Trophoblast cell (in vitro differentiated cells and primary cell): ENCODE measurements at regions not wholly inside any gene's neighbourhood (a gene's known extent, or its start where the extent isn't known, plus 50 kb on each side); places are given as distances from the start of the nearest gene placed in this dataset.

Source experiments
- DNase-seq, 2 donors: peaks; one replicate each; pipeline ENCODE4 v3.0.0-alpha.2; 2016
- H2AFZ ChIP-seq: 2 replicates; pipeline ENCODE4 v1.6.1; 2013; ENCODE audit warnings: low read length, moderate library complexity, mild to moderate bottlenecking; ENCODE audit not compliant: insufficient read depth, poor library complexity
- H2AK5ac ChIP-seq: 2 replicates; pipeline ENCODE4 v1.6.1; 2013; ENCODE audit warnings: mild to moderate bottlenecking, low read length
- H2BK120ac ChIP-seq: 2 replicates; pipeline ENCODE4 v1.6.1; 2013; ENCODE audit warnings: low read length, mild to moderate bottlenecking, moderate library complexity; ENCODE audit not compliant: insufficient read depth, poor library complexity
- H2BK12ac ChIP-seq: 2 replicates; pipeline ENCODE4 v1.6.1; 2013; ENCODE audit warnings: mild to moderate bottlenecking, low read length, moderate library complexity
- H2BK5ac ChIP-seq: 2 replicates; pipeline ENCODE4 v1.6.1; 2013; ENCODE audit warnings: low read length, low read depth, moderate library complexity, mild to moderate bottlenecking; ENCODE audit not compliant: poor library complexity
- H3K14ac ChIP-seq: 2 replicates; pipeline ENCODE4 v1.6.1; 2013; ENCODE audit warnings: mild to moderate bottlenecking, low read length
- H3K18ac ChIP-seq: 2 replicates; pipeline ENCODE4 v1.6.1; 2013; ENCODE audit warnings: mild to moderate bottlenecking, low read length
- H3K23ac ChIP-seq: 2 replicates; pipeline ENCODE4 v1.6.1; 2013; ENCODE audit warnings: low read length
- H3K27ac ChIP-seq: 2 replicates; pipeline ENCODE4 v1.5.1; 2013; ENCODE audit warnings: low read depth, mild to moderate bottlenecking, inconsistent platforms, low read length, moderate library complexity
- H3K27me3 ChIP-seq: 2 replicates; pipeline ENCODE4 v1.6.1; 2013; ENCODE audit warnings: inconsistent platforms, mild to moderate bottlenecking, low read length, moderate library complexity; ENCODE audit not compliant: insufficient read depth
- H3K36me3 ChIP-seq, 2 experiments: 1 replicate in 1 of 2; 2 replicates in 1 of 2; pipeline ENCODE4 v1.6.1; 2013; ENCODE audit warnings: low read length in 2 of 2, mild to moderate bottlenecking in 2 of 2, moderate library complexity in 1 of 2; ENCODE audit not compliant: insufficient read depth in 2 of 2, control insufficient read depth in 1 of 2
- H3K4ac ChIP-seq: 2 replicates; pipeline ENCODE4 v1.6.1; 2013; ENCODE audit warnings: low read depth, mild to moderate bottlenecking, low read length, moderate library complexity
- H3K4me1 ChIP-seq, 2 experiments: 1 replicate in 1 of 2; 2 replicates in 1 of 2; pipeline ENCODE4 v1.6.1; 2013; ENCODE audit warnings: low read length in 2 of 2, mild to moderate bottlenecking in 2 of 2, moderate library complexity in 1 of 2; ENCODE audit not compliant: insufficient read depth in 2 of 2, control insufficient read depth in 1 of 2
- H3K4me2 ChIP-seq: 2 replicates; pipeline ENCODE4 v1.6.1; 2013; ENCODE audit warnings: inconsistent platforms, mild to moderate bottlenecking, low read length, moderate library complexity
- H3K4me3 ChIP-seq: 2 replicates; pipeline ENCODE4 v1.5.1; 2013; ENCODE audit warnings: mild to moderate bottlenecking, low read depth, low read length, inconsistent platforms
- H3K79me1 ChIP-seq: one replicate; pipeline ENCODE4 v1.6.1; 2013; ENCODE audit warnings: low read length
- H3K79me2 ChIP-seq: 2 replicates; pipeline ENCODE4 v1.6.1; 2013; ENCODE audit warnings: low read length, mild to moderate bottlenecking; ENCODE audit not compliant: control insufficient read depth, insufficient read depth, poor library complexity
- H3K9ac ChIP-seq: 2 replicates; pipeline ENCODE4 v1.6.1; 2013; ENCODE audit warnings: mild to moderate bottlenecking, low read length
- H3K9me3 ChIP-seq: 2 replicates; pipeline ENCODE4 v1.6.1; 2013; ENCODE audit warnings: low read depth, mild to moderate bottlenecking, control low read depth, inconsistent platforms, low read length; ENCODE audit not compliant: insufficient read depth
- H4K12ac ChIP-seq: 2 replicates; pipeline ENCODE4 v1.6.1; 2013; ENCODE audit warnings: low read depth, mild to moderate bottlenecking, low read length, moderate library complexity
- H4K8ac ChIP-seq: 2 replicates; pipeline ENCODE4 v1.6.1; 2013; ENCODE audit warnings: low read depth, mild to moderate bottlenecking, low read length, moderate library complexity
- H4K91ac ChIP-seq: one replicate; pipeline ENCODE4 v1.6.1; 2013; ENCODE audit warnings: low read depth, mild to moderate bottlenecking, low read length, moderate library complexity
- WGBS: extraction: QIAGEN DNeasy Blood & Tissue Kit; methylation state at CpG from one replicate; pipeline ENCODE4 v1.1.7; 2013; ENCODE audit warnings: missing lambda C conversion rate; ENCODE audit not compliant: insufficient read length, insufficient coverage; ENCODE audit errors: extremely low coverage; 5-methylcytosine and 5-hydroxymethylcytosine counted together

DNA sequence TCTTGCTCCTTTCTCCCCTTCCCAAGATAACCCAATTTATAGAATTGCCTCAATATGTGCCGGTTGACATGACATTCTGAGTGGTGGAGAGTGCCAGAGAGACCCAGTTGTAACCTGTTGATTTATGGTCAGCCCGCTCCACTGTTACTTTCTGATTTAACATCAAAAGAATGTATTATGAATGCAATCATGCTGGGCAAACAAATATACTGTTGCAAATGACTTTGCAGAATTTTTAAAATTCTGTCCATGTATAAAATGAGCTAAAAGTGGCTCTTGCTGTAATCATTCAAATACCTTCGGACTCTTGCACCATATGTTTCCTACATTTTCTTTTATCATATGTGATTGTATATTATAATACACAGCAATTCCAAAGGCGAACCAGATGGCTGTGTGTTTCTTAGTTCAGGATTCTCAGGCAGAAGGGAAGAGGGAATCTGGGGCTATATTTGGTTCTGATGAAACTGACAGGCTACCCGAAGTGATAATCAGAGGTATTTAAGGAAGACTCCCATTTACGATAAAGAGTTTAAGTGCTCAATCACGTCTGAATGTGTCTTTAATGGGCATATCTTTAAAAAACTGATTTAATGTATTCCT lies 131.7 kb downstream of the CLCN4 start:
- Histone ChIP-seq H3K79me2 (no peaks in the 10 kb centered on the region), H2AFZ (no peak overlapping the region), H2BK120ac (no peak overlapping the region), H3K4me2 (no peak overlapping the region), H3K4me1 (no peaks in the 10 kb centered on the region), H4K8ac (no peak overlapping the region), H2BK12ac (no peak overlapping the region), H3K4me3 (no peak overlapping the region), H3K23ac (no peak overlapping the region), H3K27me3 (no peaks in the 10 kb centered on the region), H3K9ac (no peak overlapping the region), H3K9me3 (no peaks in the 10 kb centered on the region), H2AK5ac (no peak overlapping the region), H3K27ac (no peak overlapping the region), H4K12ac (no peak overlapping the region), H3K36me3 (no peaks in the 10 kb centered on the region), H4K91ac (no peak overlapping the region), H3K14ac (no peak overlapping the region), H3K18ac (no peak overlapping the region), H3K4ac (no peak overlapping the region), H3K79me1 (peaks cover 3% of the 10 kb centered on the region), H2BK5ac (no peak overlapping the region)
- WGBS = no CpG with 5 or more reads among the region's 7 CpGs
- DNase-seq = peak in 1 of 2 donors; percentile 57

DNA sequence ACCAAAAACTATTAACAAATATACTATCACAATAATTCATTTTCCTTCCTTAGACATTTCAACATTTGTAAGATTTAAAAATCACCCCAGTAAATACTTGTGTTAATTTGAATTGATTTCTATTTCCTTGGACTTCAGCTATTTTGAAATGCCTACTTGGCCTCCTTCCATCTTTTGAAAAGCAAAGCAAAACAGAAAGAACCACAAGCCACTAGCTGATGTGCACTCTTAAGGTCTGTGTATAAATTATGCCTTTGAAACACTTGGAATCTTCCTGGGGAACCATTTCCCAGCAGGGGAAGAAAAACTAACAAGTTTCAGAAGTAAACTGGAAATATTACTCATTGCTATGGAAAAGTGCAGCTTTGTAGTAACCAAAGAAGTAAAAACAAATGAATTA lies 139.8 kb downstream of the CLCN4 start:
- Histone ChIP-seq H3K9ac (no peak overlapping the region), H3K9me3 (no peaks in the 10 kb centered on the region), H3K23ac (no peak overlapping the region), H3K18ac (no peak overlapping the region), H2AK5ac (no peak overlapping the region), H3K79me1 (no peaks in the 10 kb centered on the region), H3K14ac (no peak overlapping the region), H2BK5ac (no peak overlapping the region), H3K27ac (no peak overlapping the region), H3K79me2 (no peaks in the 10 kb centered on the region), H3K4ac (no peak overlapping the region), H3K36me3 (no peaks in the 10 kb centered on the region), H4K12ac (no peak overlapping the region), H3K4me3 (no peak overlapping the region), H2BK120ac (no peak overlapping the region), H2AFZ (no peak overlapping the region), H3K4me2 (no peak overlapping the region), H3K27me3 (no peaks in the 10 kb centered on the region), H2BK12ac (no peak overlapping the region), H4K91ac (no peak overlapping the region), H4K8ac (no peak overlapping the region), H3K4me1 (no peaks in the 10 kb centered on the region)
- DNase-seq = no peak

DNA sequence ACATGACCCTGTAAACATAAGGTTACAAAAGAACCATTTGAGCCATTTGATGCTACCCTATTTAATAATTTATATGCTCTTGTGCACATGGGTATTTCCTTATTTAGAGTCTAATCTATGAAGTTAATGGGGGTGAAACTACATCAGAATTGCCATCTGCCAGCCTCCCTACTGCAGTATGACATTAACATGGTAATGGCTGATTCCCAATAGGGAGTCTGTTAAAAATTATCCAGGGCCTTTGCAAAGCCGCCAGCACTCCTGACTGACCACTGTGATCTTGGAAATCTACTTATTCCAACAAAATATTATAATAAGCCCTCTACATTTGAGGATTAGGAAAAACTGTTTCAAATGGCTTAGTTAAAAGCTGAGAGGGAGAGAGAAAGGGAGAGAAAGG lies 153.7 kb downstream of the CLCN4 start:
- Histone ChIP-seq H3K36me3 (no peaks in the 10 kb centered on the region), H3K23ac (no peak overlapping the region), H4K8ac (no peak overlapping the region)

DNA sequence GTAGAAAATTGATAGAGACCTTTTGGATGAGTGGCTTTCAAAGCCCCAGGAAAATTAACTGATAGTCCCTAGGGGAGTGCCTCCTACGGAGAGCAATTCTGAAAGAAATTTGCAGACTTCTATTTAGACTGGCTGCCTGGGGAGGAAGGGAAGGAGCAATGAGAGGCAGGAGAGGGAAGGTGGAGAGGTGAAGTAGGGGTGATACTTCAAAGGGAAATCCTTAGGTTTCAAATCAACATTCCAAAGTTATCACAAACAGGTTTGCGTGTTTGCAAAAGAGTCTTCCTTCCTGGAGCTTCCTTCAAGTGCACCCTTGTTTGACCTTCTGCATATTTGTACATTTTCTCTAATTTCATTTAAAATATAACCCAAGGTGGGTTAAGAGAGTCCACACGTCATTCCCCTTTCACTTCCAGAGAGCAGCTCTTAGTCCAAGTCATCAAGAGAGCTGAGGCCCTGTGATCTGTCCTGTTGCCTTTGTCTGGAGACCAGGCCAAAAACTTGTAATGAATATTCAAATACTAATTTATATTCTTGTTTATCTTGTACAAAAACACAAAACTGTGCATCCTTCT lies 157.8 kb downstream of the CLCN4 start:
- no peak overlapping the region for H2AK5ac ChIP-seq
- no peak overlapping the region for H3K4me2 ChIP-seq
- no peaks in the 10 kb centered on the region for H3K79me1 ChIP-seq
- no peaks in the 10 kb centered on the region for H3K27me3 ChIP-seq
- H2BK12ac ChIP-seq = no peak overlapping the region
- no peaks in the 10 kb centered on the region for H3K36me3 ChIP-seq
- H3K9ac ChIP-seq = no peak overlapping the region
- no peak for DNase-seq
- H3K4me1 ChIP-seq = no peaks in the 10 kb centered on the region
- no peak overlapping the region for H4K12ac ChIP-seq
- H3K9me3 ChIP-seq = no peaks in the 10 kb centered on the region
- no peak overlapping the region for H3K14ac ChIP-seq
- WGBS = no CpG with 5 or more reads among the region's 3 CpGs
- H4K8ac ChIP-seq = no peak overlapping the region
- no peak overlapping the region for H3K23ac ChIP-seq
- H2BK120ac ChIP-seq = no peak overlapping the region
- H4K91ac ChIP-seq = no peak overlapping the region
- no peak overlapping the region for H3K27ac ChIP-seq
- no peak overlapping the region for H3K4me3 ChIP-seq
- H2BK5ac ChIP-seq = no peak overlapping the region
- H3K4ac ChIP-seq = no peak overlapping the region
- H3K79me2 ChIP-seq = no peaks in the 10 kb centered on the region
- H3K18ac ChIP-seq = no peak overlapping the region
- H2AFZ ChIP-seq = no peak overlapping the region

More for the DNA sequence above, 153.7 kb downstream of the CLCN4 start:
- Histone ChIP-seq H3K27me3 (no peaks in the 10 kb centered on the region), H3K18ac (no peak overlapping the region), H3K14ac (no peak overlapping the region), H3K4ac (no peak overlapping the region), H3K9me3 (no peaks in the 10 kb centered on the region), H2BK120ac (no peak overlapping the region), H2AFZ (no peak overlapping the region), H4K91ac (no peak overlapping the region), H3K27ac (no peak overlapping the region), H3K4me1 (no peaks in the 10 kb centered on the region), H3K9ac (no peak overlapping the region), H3K4me2 (no peak overlapping the region), H2BK5ac (no peak overlapping the region), H3K4me3 (no peak overlapping the region), H2BK12ac (no peak overlapping the region), H2AK5ac (no peak overlapping the region), H3K79me2 (no peaks in the 10 kb centered on the region), H4K12ac (no peak overlapping the region), H3K79me1 (no peaks in the 10 kb centered on the region)
- WGBS = no CpG with 5 or more reads among the region's 1 CpG
- no peak for DNase-seq
